22Rv1 (cell line): ENCODE measurements at regions not wholly inside any gene's neighbourhood (a gene's known extent, or its start where the extent isn't known, plus 50 kb on each side); places are given as distances from the start of the nearest gene placed in this dataset.

Experiments used
- CTCF ChIP-seq: fragments of 450-650 bp; IDR thresholded peaks from 2 replicates; pipeline ENCODE4 v1.5.1; 2017; ENCODE audit warnings: mild to moderate bottlenecking
- ZFX ChIP-seq: fragments of 450-650 bp; IDR thresholded peaks from 2 replicates; pipeline ENCODE4 v1.6.1; 2017; ENCODE audit warnings: antibody characterized with exemption, borderline replicate concordance

- no peak for TF ChIP-seq CTCF
- no peak for TF ChIP-seq ZFX
Measured at GRCh38 chr2:128834207-128834879, 515.7 kb upstream of the HS6ST1 start.
